ENCODE measurements at regions not wholly inside any gene's neighbourhood (a gene's known extent, or its start where the extent isn't known, plus 50 kb on each side); places are given as distances from the start of the nearest gene placed in this dataset.
"Not testable (repeated sequence)": the region's sequence is repeated elsewhere in the genome, so short reads cannot be mapped to it uniquely, and the experiment has no call there.

- no peak for DNase-seq
Measured at GRCh38 chr9:108270561-108270960, 585.2 kb downstream of the ACTL7B start.

GRCh38 chr9:108270051-108270450 is 585.7 kb downstream of the ACTL7B start:
- no peak for DNase-seq

- DNase-seq: no peak
Measured at GRCh38 chr9:108269371-108269770, 586.4 kb downstream of the ACTL7B start.

- no peak for DNase-seq
Measured at GRCh38 chr9:108265065-108265464, 590.7 kb downstream of the ACTL7B start.

GRCh38 chr9:108264093-108264492 is 591.7 kb downstream of the ACTL7B start:
- no peak for DNase-seq

GRCh38 chr9:108262836-108263235 is 593.0 kb downstream of the ACTL7B start:
- no peak for DNase-seq

GRCh38 chr9:108259917-108260675 is 595.7 kb downstream of the ACTL7B start:
- no peak for DNase-seq

GRCh38 chr9:108258640-108259039 is 597.1 kb downstream of the ACTL7B start:
- no peak for DNase-seq

GRCh38 chr9:108257382-108257781 is 598.4 kb downstream of the ACTL7B start:
- DNase-seq: no peak

- DNase-seq: no peak
Measured at GRCh38 chr9:108254236-108254635, 601.5 kb downstream of the ACTL7B start.

- not testable (repeated sequence) for DNase-seq
Measured at GRCh38 chr9:108247391-108247790, 608.4 kb downstream of the ACTL7B start.

- DNase-seq: no peak
Measured at GRCh38 chr9:108245901-108246300, 609.9 kb downstream of the ACTL7B start.

- no peak for DNase-seq
Measured at GRCh38 chr9:108245331-108245730, 610.5 kb downstream of the ACTL7B start.

- DNase-seq: no peak
Measured at GRCh38 chr9:108244686-108245085, 611.1 kb downstream of the ACTL7B start.

- DNase-seq: no peak
Measured at GRCh38 chr9:108241384-108242073, 614.3 kb downstream of the ACTL7B start.

- no peak for DNase-seq
Measured at GRCh38 chr9:108239696-108240321, 616.0 kb downstream of the ACTL7B start.

GRCh38 chr9:108235609-108236008 is 620.2 kb downstream of the ACTL7B start:
- no peak for DNase-seq

GRCh38 chr9:108234811-108235210 is 621.0 kb downstream of the ACTL7B start:
- no peak for DNase-seq

GRCh38 chr9:108225149-108225800 is 630.5 kb downstream of the ACTL7B start:
- no peak for DNase-seq

- DNase-seq: no peak
Measured at GRCh38 chr9:108224716-108225115, 631.1 kb downstream of the ACTL7B start.

GRCh38 chr9:108219664-108220063 is 636.1 kb downstream of the ACTL7B start:
- DNase-seq: no peak

- no peak for DNase-seq
Measured at GRCh38 chr9:108217431-108218349, 638.1 kb downstream of the ACTL7B start.
